ENCODE measurements at regions not wholly inside any gene's neighbourhood (a gene's known extent, or its start where the extent isn't known, plus 50 kb on each side); places are given as distances from the start of the nearest gene placed in this dataset.
"Not testable (repeated sequence)": the region's sequence is repeated elsewhere in the genome, so short reads cannot be mapped to it uniquely, and the experiment has no call there.

GRCh38 chr10:9926881-9927280 lies 1090.8 kb upstream of the CELF2 start:
- Histone ChIP-seq H3K9me3 (no peaks in the 10 kb centered on the region), H3K27ac (ENCODE audit: low read length) (no peak overlapping the region), H3K27me3 (replicated peaks in 1 of 2; ENCODE audit: control insufficient read depth in 2 of 2, extremely low read depth in 1 of 2, insufficient read depth in 2 of 2, low read length in 1 of 2) (peaks cover 0 to 3% of the 10 kb centered on the region in 2 experiments), H3K4me3 (ENCODE audit: control insufficient read depth in 1 of 2, extremely low read depth in 1 of 2, low read length in 1 of 2) (no peak overlapping the region), H3K36me3 (ENCODE audit: control insufficient read depth in 2 of 2, extremely low read depth in 1 of 2, insufficient read depth in 1 of 2, low read length in 1 of 2) (no peaks in the 10 kb centered on the region), H3K4me1 (ENCODE audit: control insufficient read depth in 1 of 2, extremely low read depth in 1 of 2, insufficient read depth in 2 of 2, low read length in 2 of 2) (no peaks in the 10 kb centered on the region)
- WGBS (ENCODE audit: insufficient coverage), result no CpG with 5 or more reads among the region's 2 CpGs
- Mint-ChIP-seq H3K27ac (no peak overlapping the region), H3K4me1 (no peaks in the 10 kb centered on the region), H3K4me3 (no peak overlapping the region), H3K27me3 (peaks cover 0 to 8% of the 10 kb centered on the region in 2 donors), H3K36me3 (no peaks in the 10 kb centered on the region), H3K9me3 (no peaks in the 10 kb centered on the region)
- POLR2A ChIA-PET, result no interaction called here
- ATAC-seq (replicated peaks in 1 of 4) (no peak), DNase-seq (no peak)
- CTCF ChIA-PET, result no interaction called here

DNA sequence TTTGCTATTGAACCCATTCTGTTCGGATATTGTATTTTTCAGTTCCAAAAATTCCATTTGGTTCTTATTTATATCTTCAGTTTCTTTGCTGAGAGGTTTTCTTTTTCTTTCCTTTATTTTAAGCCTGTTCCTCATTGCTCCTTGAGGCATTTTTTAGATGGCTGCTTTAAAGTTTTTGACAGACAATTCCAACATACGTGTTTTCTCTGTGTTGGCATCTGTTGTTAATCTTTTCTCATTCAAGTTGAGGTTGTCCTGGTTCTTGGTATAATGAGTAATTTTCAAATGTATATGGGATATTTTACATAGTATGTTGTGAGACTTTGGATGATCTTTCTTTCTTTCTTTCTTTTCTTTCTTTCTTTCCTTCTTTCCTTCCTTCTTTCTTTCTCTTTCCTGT lies 1078.0 kb upstream of the CELF2 start:
- Histone ChIP-seq H3K4me3 (ENCODE audit: control insufficient read depth in 1 of 2, extremely low read depth in 1 of 2, low read length in 1 of 2) (no peak overlapping the region), H3K36me3 (ENCODE audit: control insufficient read depth in 2 of 2, extremely low read depth in 1 of 2, insufficient read depth in 1 of 2, low read length in 1 of 2) (no peaks in the 10 kb centered on the region), H3K4me1 (ENCODE audit: control insufficient read depth in 1 of 2, extremely low read depth in 1 of 2, insufficient read depth in 2 of 2, low read length in 2 of 2) (no peaks in the 10 kb centered on the region), H3K27ac (ENCODE audit: low read length) (no peak overlapping the region), H3K27me3 (replicated peaks in 1 of 2; ENCODE audit: control insufficient read depth in 2 of 2, extremely low read depth in 1 of 2, insufficient read depth in 2 of 2, low read length in 1 of 2) (peaks cover 0 to 3% of the 10 kb centered on the region in 2 experiments), H3K9me3 (no peaks in the 10 kb centered on the region)
- CTCF ChIA-PET, result no interaction called here
- DNase-seq (no peak), ATAC-seq (replicated peaks in 1 of 4) (no peak)
- Mint-ChIP-seq H3K4me3 (no peak overlapping the region), H3K9me3 (peaks cover 0 to 4% (median 0%) of the 10 kb centered on the region in 3 donors), H3K36me3 (no peaks in the 10 kb centered on the region), H3K4me1 (no peaks in the 10 kb centered on the region), H3K27me3 (peaks cover 0 to 9% of the 10 kb centered on the region in 2 donors), H3K27ac (no peak overlapping the region)
- WGBS (ENCODE audit: insufficient coverage), result no CpG with 5 or more reads among the region's 2 CpGs
- POLR2A ChIA-PET, result no interaction called here

DNA sequence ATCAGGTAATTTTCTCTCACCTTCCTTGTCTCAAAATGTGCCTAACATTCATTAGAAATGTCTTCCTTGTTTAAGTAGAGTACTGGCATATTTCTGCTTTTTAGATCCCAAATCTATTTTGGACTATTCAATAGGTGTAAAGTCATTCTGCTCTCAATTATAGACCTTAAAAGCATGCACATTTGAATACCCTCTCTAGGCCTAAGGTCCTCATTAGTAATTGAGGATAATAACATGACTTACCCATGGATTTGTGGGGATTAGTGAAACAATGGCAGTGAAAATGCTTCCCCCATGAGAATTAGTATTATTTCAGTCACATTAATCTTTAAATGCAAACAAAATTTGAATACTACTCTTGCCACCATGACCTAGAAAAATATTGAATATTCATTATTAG lies 1073.0 kb upstream of the CELF2 start:
- Mint-ChIP-seq H3K4me3 (no peak overlapping the region), H3K36me3 (no peaks in the 10 kb centered on the region), H3K27me3 (peaks cover 0 to 9% of the 10 kb centered on the region in 2 donors), H3K27ac (no peak overlapping the region), H3K9me3 (peaks cover 0 to 3% (median 0%) of the 10 kb centered on the region in 3 donors), H3K4me1 (no peaks in the 10 kb centered on the region)
- CTCF ChIA-PET, result no interaction called here
- Histone ChIP-seq H3K27me3 (replicated peaks in 1 of 2; ENCODE audit: control insufficient read depth in 2 of 2, extremely low read depth in 1 of 2, insufficient read depth in 2 of 2, low read length in 1 of 2) (peaks cover 0 to 3% of the 10 kb centered on the region in 2 experiments), H3K9me3 (no peaks in the 10 kb centered on the region), H3K27ac (ENCODE audit: low read length) (no peak overlapping the region), H3K4me1 (ENCODE audit: control insufficient read depth in 1 of 2, extremely low read depth in 1 of 2, insufficient read depth in 2 of 2, low read length in 2 of 2) (no peaks in the 10 kb centered on the region), H3K36me3 (ENCODE audit: control insufficient read depth in 2 of 2, extremely low read depth in 1 of 2, insufficient read depth in 1 of 2, low read length in 1 of 2) (no peaks in the 10 kb centered on the region), H3K4me3 (ENCODE audit: control insufficient read depth in 1 of 2, extremely low read depth in 1 of 2, low read length in 1 of 2) (no peak overlapping the region)
- no peak for DNase-seq
- POLR2A ChIA-PET, result no interaction called here
- no peak for ATAC-seq (replicated peaks in 1 of 4)

GRCh38 chr10:9950070-9950469 lies 1067.6 kb upstream of the CELF2 start:
- POLR2A ChIA-PET, result no interaction called here
- H3K27me3 Mint-ChIP-seq, result no peaks in the 10 kb centered on the region
- H3K4me1 Mint-ChIP-seq, result no peaks in the 10 kb centered on the region
- H3K36me3 Mint-ChIP-seq, result no peaks in the 10 kb centered on the region
- no peak overlapping the region for H3K27ac Mint-ChIP-seq
- H3K4me3 Mint-ChIP-seq, result no peak overlapping the region
- Histone ChIP-seq H3K36me3 (ENCODE audit: control insufficient read depth in 2 of 2, extremely low read depth in 1 of 2, insufficient read depth in 1 of 2, low read length in 1 of 2) (no peaks in the 10 kb centered on the region), H3K27me3 (replicated peaks in 1 of 2; ENCODE audit: control insufficient read depth in 2 of 2, extremely low read depth in 1 of 2, insufficient read depth in 2 of 2, low read length in 1 of 2) (no peaks in the 10 kb centered on the region), H3K27ac (ENCODE audit: low read length) (no peak overlapping the region), H3K4me3 (ENCODE audit: control insufficient read depth in 1 of 2, extremely low read depth in 1 of 2, low read length in 1 of 2) (no peak overlapping the region), H3K9me3 (no peaks in the 10 kb centered on the region), H3K4me1 (ENCODE audit: control insufficient read depth in 1 of 2, extremely low read depth in 1 of 2, insufficient read depth in 2 of 2, low read length in 2 of 2) (no peaks in the 10 kb centered on the region)
- DNase-seq, result no peak
- CTCF ChIA-PET, result no interaction called here
- H3K9me3 Mint-ChIP-seq, result peaks cover 0 to 3% (median 0%) of the 10 kb centered on the region in 3 donors
- ATAC-seq (replicated peaks in 1 of 4), result no peak
- WGBS (ENCODE audit: insufficient coverage), result 20% methylated on average over 1 of the region's 2 CpGs

- ChIA-PET CTCF (no interaction called here), POLR2A (interaction anchor here in 1 of 2 donors (0.6 kb wide), 1 partner anchor 19 kb away, joined by 14 read pairs; no protein-coding TSS in a partner anchor)
- Histone ChIP-seq H3K9me3 (no peaks in the 10 kb centered on the region), H3K4me1 (ENCODE audit: control insufficient read depth in 1 of 2, extremely low read depth in 1 of 2, insufficient read depth in 2 of 2, low read length in 2 of 2) (no peaks in the 10 kb centered on the region), H3K27ac (ENCODE audit: low read length) (no peak overlapping the region), H3K27me3 (replicated peaks in 1 of 2; ENCODE audit: control insufficient read depth in 2 of 2, extremely low read depth in 1 of 2, insufficient read depth in 2 of 2, low read length in 1 of 2) (no peaks in the 10 kb centered on the region), H3K4me3 (ENCODE audit: control insufficient read depth in 1 of 2, extremely low read depth in 1 of 2, low read length in 1 of 2) (no peak overlapping the region), H3K36me3 (ENCODE audit: control insufficient read depth in 2 of 2, extremely low read depth in 1 of 2, insufficient read depth in 1 of 2, low read length in 1 of 2) (no peaks in the 10 kb centered on the region)
- ATAC-seq (replicated peaks in 1 of 4), result no peak
- H3K36me3 Mint-ChIP-seq, result no peaks in the 10 kb centered on the region
- H3K27ac Mint-ChIP-seq, result no peak overlapping the region
- peaks cover 0 to 2% (median 0%) of the 10 kb centered on the region in 3 donors for H3K9me3 Mint-ChIP-seq
- WGBS (ENCODE audit: insufficient coverage), result no CpG with 5 or more reads among the region's 1 CpG
- DNase-seq, result no peak
- no peaks in the 10 kb centered on the region for H3K4me1 Mint-ChIP-seq
- no peak overlapping the region for H3K4me3 Mint-ChIP-seq
- H3K27me3 Mint-ChIP-seq, result peaks cover 0 to 3% of the 10 kb centered on the region in 2 donors
These were observed 1066.0 kb upstream of the CELF2 start for GRCh38 chr10:9951481-9952257.

GRCh38 chr10:9957351-9957750 lies 1060.3 kb upstream of the CELF2 start:
- Histone ChIP-seq H3K9me3 (no peaks in the 10 kb centered on the region), H3K36me3 (ENCODE audit: control insufficient read depth in 2 of 2, extremely low read depth in 1 of 2, insufficient read depth in 1 of 2, low read length in 1 of 2) (no peaks in the 10 kb centered on the region), H3K27me3 (replicated peaks in 1 of 2; ENCODE audit: control insufficient read depth in 2 of 2, extremely low read depth in 1 of 2, insufficient read depth in 2 of 2, low read length in 1 of 2) (no peaks in the 10 kb centered on the region), H3K27ac (ENCODE audit: low read length) (no peak overlapping the region), H3K4me3 (ENCODE audit: control insufficient read depth in 1 of 2, extremely low read depth in 1 of 2, low read length in 1 of 2) (no peak overlapping the region), H3K4me1 (ENCODE audit: control insufficient read depth in 1 of 2, extremely low read depth in 1 of 2, insufficient read depth in 2 of 2, low read length in 2 of 2) (no peaks in the 10 kb centered on the region)
- ChIA-PET CTCF (no interaction called here), POLR2A (no interaction called here)
- no CpG with 5 or more reads among the region's 1 CpG for WGBS (ENCODE audit: insufficient coverage)
- H3K9me3 Mint-ChIP-seq, result peaks cover 0 to 6% (median 5%) of the 10 kb centered on the region in 3 donors
- DNase-seq (no peak), ATAC-seq (replicated peaks in 1 of 4) (no peak)
- H3K4me1 Mint-ChIP-seq, result no peaks in the 10 kb centered on the region
- no peak overlapping the region for H3K4me3 Mint-ChIP-seq
- peaks cover 0 to 3% of the 10 kb centered on the region in 2 donors for H3K27me3 Mint-ChIP-seq
- H3K27ac Mint-ChIP-seq, result no peak overlapping the region
- H3K36me3 Mint-ChIP-seq, result no peaks in the 10 kb centered on the region

DNA sequence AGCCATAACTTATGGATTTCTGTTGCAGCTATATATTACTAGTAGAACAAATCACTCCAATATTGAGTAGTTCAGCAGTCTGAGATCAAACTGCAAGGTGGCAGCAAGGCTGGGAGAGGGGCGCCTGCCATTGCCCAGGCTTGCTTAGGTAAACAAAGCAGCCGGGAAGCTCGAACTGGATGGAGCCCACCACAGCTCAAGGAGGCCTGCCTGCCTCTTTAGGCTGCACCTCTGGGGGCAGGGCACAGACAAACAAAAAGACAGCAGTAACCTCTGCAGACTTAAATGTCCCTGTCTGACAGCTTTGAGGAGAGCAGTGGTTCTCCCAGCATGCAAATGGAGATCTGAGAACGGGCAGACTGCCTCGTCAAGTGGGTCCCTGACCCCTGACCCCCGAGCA lies 1059.8 kb upstream of the CELF2 start:
- H3K4me3 Mint-ChIP-seq; H3K36me3 Mint-ChIP-seq; H3K27me3 Mint-ChIP-seq; H3K9me3 Mint-ChIP-seq; H3K4me1 ChIP-seq (ENCODE audit: control insufficient read depth in 1 of 2, extremely low read depth in 1 of 2, insufficient read depth in 2 of 2, low read length in 2 of 2); CTCF ChIA-PET; ATAC-seq (replicated peaks in 1 of 4); H3K27me3 ChIP-seq (replicated peaks in 1 of 2; ENCODE audit: control insufficient read depth in 2 of 2, extremely low read depth in 1 of 2, insufficient read depth in 2 of 2, low read length in 1 of 2); H3K27ac ChIP-seq (ENCODE audit: low read length); DNase-seq; H3K36me3 ChIP-seq (ENCODE audit: control insufficient read depth in 2 of 2, extremely low read depth in 1 of 2, insufficient read depth in 1 of 2, low read length in 1 of 2); H3K4me3 ChIP-seq (ENCODE audit: control insufficient read depth in 1 of 2, extremely low read depth in 1 of 2, low read length in 1 of 2); H3K9me3 ChIP-seq; H3K4me1 Mint-ChIP-seq; POLR2A ChIA-PET; H3K27ac Mint-ChIP-seq: not testable (repeated sequence)
- 76% methylated on average over 6 of the region's 6 CpGs for WGBS (ENCODE audit: insufficient coverage)
